SK-N-SH (cell line): ENCODE measurements at regions not wholly inside any gene's neighbourhood (a gene's known extent, or its start where the extent isn't known, plus 50 kb on each side); places are given as distances from the start of the nearest gene placed in this dataset.

Experiments used
- CTCF ChIA-PET: fragments of 300-600, 350-600 bp; formaldehyde crosslinking; extraction: SDS; loops from one replicate; lab custom pipeline; 2021; lab: Yijun Ruan, JAX
- POLR2A ChIA-PET: fragments of 350-600 bp; sonication (Branson Sonifier 250); formaldehyde crosslinking; extraction: SDS; loops from one replicate; lab custom pipeline; 2020; ENCODE audit warnings: antibody characterized with exemption, inconsistent platforms; lab: Yijun Ruan, JAX
- DNase-seq: peaks from one replicate; pipeline ENCODE4 v3.0.0; 2012
- H2AFZ ChIP-seq: fragments of 200-600 bp; sonication (generic); 2 replicates; pipeline ENCODE4 v1.8.1; 2016; ENCODE audit warnings: antibody characterized with exemption, mild to moderate bottlenecking, low read depth
- H3F3A ChIP-seq: fragments of 200-600 bp; sonication (generic); replicated peaks from 2 replicates; pipeline ENCODE3; 2016; ENCODE audit warnings: antibody characterized with exemption, mild to moderate bottlenecking; ENCODE audit not compliant: insufficient read depth
- H3K27ac ChIP-seq, 2 experiments: fragments of 200-500 bp in 1 of 2; fragments of 200-600 bp in 1 of 2; sonication (Bioruptor generic) in 1 of 2; sonication (generic), shearing (Covaris generic) in 1 of 2; 2 replicates each; pipeline versions ENCODE4 v1.5.1 to v1.6.1; 2014 to 2016; ENCODE audit warnings: low read depth in 2 of 2, inconsistent platforms in 1 of 2, low read length in 1 of 2, mild to moderate bottlenecking in 1 of 2, mixed read lengths in 1 of 2
- H3K27me3 ChIP-seq: fragments of 200-600 bp; sonication (generic), shearing (Covaris generic); 2 replicates; pipeline ENCODE4 v1.6.1; 2016; ENCODE audit warnings: mixed run types; ENCODE audit not compliant: insufficient read depth
- H3K36me3 ChIP-seq, 2 experiments: fragments of 200-500 bp in 1 of 2; fragments of 200-600 bp in 1 of 2; sonication (Bioruptor generic) in 1 of 2; sonication (generic) in 1 of 2; replicated peaks in 1 of 2; 2 replicates each; pipeline versions ENCODE3 to v1.5.1; 2014 to 2016; ENCODE audit warnings: low read length in 1 of 2, mild to moderate bottlenecking in 1 of 2; ENCODE audit not compliant: insufficient read depth in 2 of 2, control insufficient read depth in 1 of 2
- H3K4me1 ChIP-seq, 2 experiments: fragments of 200-500 bp in 1 of 2; fragments of 200-600 bp in 1 of 2; sonication (Bioruptor generic) in 1 of 2; sonication (generic), shearing (Covaris generic) in 1 of 2; 2 replicates each; pipeline versions ENCODE4 v1.5.1 to v1.6.1; 2014 to 2016; ENCODE audit warnings: low read depth in 1 of 2, low read length in 1 of 2, mixed run types in 1 of 2; ENCODE audit not compliant: insufficient read depth in 2 of 2, control insufficient read depth in 1 of 2
- H3K4me2 ChIP-seq: fragments of 200-600 bp; sonication (generic), shearing (Covaris generic); 2 replicates; pipeline ENCODE4 v1.6.1; 2017; ENCODE audit warnings: mixed run types
- H3K4me3 ChIP-seq, 2 experiments: fragments of 200-500 bp in 1 of 2; fragments of 200-600 bp in 1 of 2; sonication (Bioruptor generic) in 1 of 2; sonication (generic), shearing (Covaris generic) in 1 of 2; 2 replicates each; pipeline versions ENCODE4 v1.5.1 to v1.8.1; 2014 to 2016; ENCODE audit warnings: low read depth in 2 of 2, inconsistent platforms in 1 of 2, low read length in 1 of 2, mild to moderate bottlenecking in 1 of 2, mixed read lengths in 1 of 2, moderate library complexity in 1 of 2
- H3K79me2 ChIP-seq: fragments of 200-600 bp; sonication (generic); 2 replicates; pipeline ENCODE4 v1.8.1; 2017; ENCODE audit warnings: mild to moderate bottlenecking; ENCODE audit not compliant: insufficient read depth
- H3K9ac ChIP-seq: fragments of 200-600 bp; sonication (generic); 2 replicates; pipeline ENCODE4 v1.6.1; 2017; ENCODE audit warnings: mixed run types
- H3K9me2 ChIP-seq: fragments of 200-600 bp; sonication (generic); 2 replicates; pipeline ENCODE4 v1.6.1; 2017; ENCODE audit warnings: mixed run types
- H3K9me3 ChIP-seq: fragments of 200-600 bp; sonication (generic); 2 replicates; pipeline ENCODE4 v1.6.1; 2017; ENCODE audit warnings: mixed run types, mild to moderate bottlenecking, moderate library complexity
- H4K20me1 ChIP-seq: fragments of 200-600 bp; sonication (generic); 2 replicates; pipeline ENCODE4 v1.6.1; 2017; ENCODE audit warnings: mild to moderate bottlenecking, mixed run types; ENCODE audit not compliant: insufficient read depth
- CTCF ChIP-seq: fragments of 200-600 bp; sonication (generic); IDR thresholded peaks from 2 replicates; pipeline ENCODE4 v1.6.1; 2017; ENCODE audit warnings: antibody characterized with exemption, mild to moderate bottlenecking, moderate library complexity
- EZH2phosphoT487 ChIP-seq: fragments of 200-600 bp; sonication (generic); IDR thresholded peaks from 2 replicates; pipeline ENCODE4 v1.6.1; 2017; ENCODE audit warnings: low read depth, mixed run types, mild to moderate bottlenecking, antibody characterized with exemption, moderate library complexity, borderline replicate concordance
- FOSL2 ChIP-seq: IDR thresholded peaks from 2 replicates; pipeline ENCODE4 v1.4.0; 2012; ENCODE audit warnings: low read depth, mild to moderate bottlenecking, moderate library complexity, borderline replicate concordance
- GABPA ChIP-seq: IDR thresholded peaks from 2 replicates; pipeline ENCODE4 v1.4.0; 2012; ENCODE audit warnings: low read depth, mild to moderate bottlenecking
- GATA2 ChIP-seq: sonication (generic); formaldehyde crosslinking; IDR thresholded peaks from 2 replicates; pipeline ENCODE4 v1.5.0; 2020; ENCODE audit warnings: mild to moderate bottlenecking, missing genetic modification reagents
- MEF2A ChIP-seq: IDR thresholded peaks from 2 replicates; pipeline ENCODE4 v1.4.0; 2012; ENCODE audit warnings: low read depth, borderline replicate concordance
- RCOR1 ChIP-seq: fragments of 150-350 bp; IDR thresholded peaks from 2 replicates; pipeline ENCODE4 v1.6.1; 2017; ENCODE audit warnings: antibody characterized with exemption, low read length
- RFX5 ChIP-seq: IDR thresholded peaks from 2 replicates; pipeline ENCODE4 v1.6.1; 2012; ENCODE audit warnings: mild to moderate bottlenecking, improper control_type of control experiment, low read length
- TCF12 ChIP-seq: IDR thresholded peaks from 2 replicates; pipeline ENCODE4 v1.4.0; 2012
- TEAD4 ChIP-seq: IDR thresholded peaks from 2 replicates; pipeline ENCODE4 v1.4.0; 2012; ENCODE audit warnings: mild to moderate bottlenecking, borderline replicate concordance; ENCODE audit not compliant: insufficient read depth
- WGBS: methylation state at CpG from one replicate; pipeline ENCODE4 v1.1.6; 2017; ENCODE audit warnings: low lambda C conversion rate; 5-methylcytosine and 5-hydroxymethylcytosine counted together
- TF ChIP-seq, protein P1 (sequence below): IDR thresholded peaks from 2 replicates; pipeline ENCODE4 v1.6.1; 2012; ENCODE audit warnings: mild to moderate bottlenecking, low read depth, low read length, moderate library complexity
- TF ChIP-seq, protein P2 (sequence below): IDR thresholded peaks from 2 replicates; pipeline ENCODE4 v1.4.0; 2012; ENCODE audit warnings: low read depth, borderline replicate concordance

GRCh38 chr1:34441259-34442069, 264.8 kb downstream of the C1orf94 start:
- POLR2A ChIA-PET, result no interaction called here
- CTCF ChIA-PET, result interaction anchor here (0.8 to 1.0 kb wide), 3 partner anchors 9 to 156 kb away, joined by 3 to 4 read pairs (median 3); no protein-coding TSS in a partner anchor
- H3K9ac ChIP-seq, result no peak overlapping the region
- H4K20me1 ChIP-seq, result no peaks in the 10 kb centered on the region
- peak; percentile 31 for DNase-seq
- no peak overlapping the region for H3K27ac ChIP-seq
- H3K79me2 ChIP-seq, result no peaks in the 10 kb centered on the region
- no peak overlapping the region for H2AFZ ChIP-seq
- H3F3A ChIP-seq, result no peaks in the 10 kb centered on the region
- no peak overlapping the region for H3K4me3 ChIP-seq
- H3K4me2 ChIP-seq, result no peak overlapping the region
- no peaks in the 10 kb centered on the region for H3K36me3 ChIP-seq
- 32% methylated on average over 19 of the region's 19 CpGs for WGBS
- no peaks in the 10 kb centered on the region; the same call in 1 of the 2 replicates for H3K9me3 ChIP-seq
- H3K4me1 ChIP-seq, result no peaks in the 10 kb centered on the region; a peak in 1 of 4 replicates
- no peak for TF ChIP-seq TCF12
- no peak for TF ChIP-seq FOSL2
- no peak for TF ChIP-seq GABPA
- no peak for TF ChIP-seq MEF2A
- no peak for TF ChIP-seq EZH2phosphoT487
- no peak for TF ChIP-seq CTCF
- no peak for TF ChIP-seq RFX5
- TF ChIP-seq GATA2, result no peak
- no peak for TF ChIP-seq RCOR1
- H3K27me3 ChIP-seq, result no peaks in the 10 kb centered on the region
- no peaks in the 10 kb centered on the region for H3K9me2 ChIP-seq

- Histone ChIP-seq H3K79me2 (no peaks in the 10 kb centered on the region), H3K4me1 (no peaks in the 10 kb centered on the region; a peak in 1 of 4 replicates), H3K9ac (no peak overlapping the region), H3K9me3 (no peaks in the 10 kb centered on the region), H2AFZ (no peak overlapping the region), H4K20me1 (no peaks in the 10 kb centered on the region), H3F3A (no peaks in the 10 kb centered on the region), H3K36me3 (no peaks in the 10 kb centered on the region), H3K9me2 (no peaks in the 10 kb centered on the region), H3K4me2 (no peak overlapping the region), H3K4me3 (no peak overlapping the region), H3K27me3 (no peaks in the 10 kb centered on the region), H3K27ac (no peak overlapping the region)
- TF ChIP-seq TEAD4, result no peak
- TF ChIP-seq, protein P1, sequence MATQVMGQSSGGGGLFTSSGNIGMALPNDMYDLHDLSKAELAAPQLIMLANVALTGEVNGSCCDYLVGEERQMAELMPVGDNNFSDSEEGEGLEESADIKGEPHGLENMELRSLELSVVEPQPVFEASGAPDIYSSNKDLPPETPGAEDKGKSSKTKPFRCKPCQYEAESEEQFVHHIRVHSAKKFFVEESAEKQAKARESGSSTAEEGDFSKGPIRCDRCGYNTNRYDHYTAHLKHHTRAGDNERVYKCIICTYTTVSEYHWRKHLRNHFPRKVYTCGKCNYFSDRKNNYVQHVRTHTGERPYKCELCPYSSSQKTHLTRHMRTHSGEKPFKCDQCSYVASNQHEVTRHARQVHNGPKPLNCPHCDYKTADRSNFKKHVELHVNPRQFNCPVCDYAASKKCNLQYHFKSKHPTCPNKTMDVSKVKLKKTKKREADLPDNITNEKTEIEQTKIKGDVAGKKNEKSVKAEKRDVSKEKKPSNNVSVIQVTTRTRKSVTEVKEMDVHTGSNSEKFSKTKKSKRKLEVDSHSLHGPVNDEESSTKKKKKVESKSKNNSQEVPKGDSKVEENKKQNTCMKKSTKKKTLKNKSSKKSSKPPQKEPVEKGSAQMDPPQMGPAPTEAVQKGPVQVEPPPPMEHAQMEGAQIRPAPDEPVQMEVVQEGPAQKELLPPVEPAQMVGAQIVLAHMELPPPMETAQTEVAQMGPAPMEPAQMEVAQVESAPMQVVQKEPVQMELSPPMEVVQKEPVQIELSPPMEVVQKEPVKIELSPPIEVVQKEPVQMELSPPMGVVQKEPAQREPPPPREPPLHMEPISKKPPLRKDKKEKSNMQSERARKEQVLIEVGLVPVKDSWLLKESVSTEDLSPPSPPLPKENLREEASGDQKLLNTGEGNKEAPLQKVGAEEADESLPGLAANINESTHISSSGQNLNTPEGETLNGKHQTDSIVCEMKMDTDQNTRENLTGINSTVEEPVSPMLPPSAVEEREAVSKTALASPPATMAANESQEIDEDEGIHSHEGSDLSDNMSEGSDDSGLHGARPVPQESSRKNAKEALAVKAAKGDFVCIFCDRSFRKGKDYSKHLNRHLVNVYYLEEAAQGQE, result no peak
- TF ChIP-seq, protein P2, sequence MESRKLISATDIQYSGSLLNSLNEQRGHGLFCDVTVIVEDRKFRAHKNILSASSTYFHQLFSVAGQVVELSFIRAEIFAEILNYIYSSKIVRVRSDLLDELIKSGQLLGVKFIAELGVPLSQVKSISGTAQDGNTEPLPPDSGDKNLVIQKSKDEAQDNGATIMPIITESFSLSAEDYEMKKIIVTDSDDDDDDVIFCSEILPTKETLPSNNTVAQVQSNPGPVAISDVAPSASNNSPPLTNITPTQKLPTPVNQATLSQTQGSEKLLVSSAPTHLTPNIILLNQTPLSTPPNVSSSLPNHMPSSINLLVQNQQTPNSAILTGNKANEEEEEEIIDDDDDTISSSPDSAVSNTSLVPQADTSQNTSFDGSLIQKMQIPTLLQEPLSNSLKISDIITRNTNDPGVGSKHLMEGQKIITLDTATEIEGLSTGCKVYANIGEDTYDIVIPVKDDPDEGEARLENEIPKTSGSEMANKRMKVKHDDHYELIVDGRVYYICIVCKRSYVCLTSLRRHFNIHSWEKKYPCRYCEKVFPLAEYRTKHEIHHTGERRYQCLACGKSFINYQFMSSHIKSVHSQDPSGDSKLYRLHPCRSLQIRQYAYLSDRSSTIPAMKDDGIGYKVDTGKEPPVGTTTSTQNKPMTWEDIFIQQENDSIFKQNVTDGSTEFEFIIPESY, result no peak
- POLR2A ChIA-PET, result no interaction called here
- 46% methylated on average over 2 of the region's 2 CpGs for WGBS
- no peak for DNase-seq
- CTCF ChIA-PET, result interaction anchor here (1.1 kb wide), 2 partner anchors 16 to 812 kb away, joined by 3 to 7 read pairs; no protein-coding TSS in a partner anchor
Measured at GRCh38 chr1:34444516-34444915, 267.8 kb downstream of the C1orf94 start.
